NCI-H460 (cell line): ENCODE measurements at regions not wholly inside any gene's neighbourhood (a gene's known extent, or its start where the extent isn't known, plus 50 kb on each side); places are given as distances from the start of the nearest gene placed in this dataset.

Experiments used
- DNase-seq: peaks from one replicate; pipeline ENCODE4 v3.0.0-alpha.2; 2016; ENCODE audit warnings: low read depth; ENCODE audit errors: extremely low read depth

DNA sequence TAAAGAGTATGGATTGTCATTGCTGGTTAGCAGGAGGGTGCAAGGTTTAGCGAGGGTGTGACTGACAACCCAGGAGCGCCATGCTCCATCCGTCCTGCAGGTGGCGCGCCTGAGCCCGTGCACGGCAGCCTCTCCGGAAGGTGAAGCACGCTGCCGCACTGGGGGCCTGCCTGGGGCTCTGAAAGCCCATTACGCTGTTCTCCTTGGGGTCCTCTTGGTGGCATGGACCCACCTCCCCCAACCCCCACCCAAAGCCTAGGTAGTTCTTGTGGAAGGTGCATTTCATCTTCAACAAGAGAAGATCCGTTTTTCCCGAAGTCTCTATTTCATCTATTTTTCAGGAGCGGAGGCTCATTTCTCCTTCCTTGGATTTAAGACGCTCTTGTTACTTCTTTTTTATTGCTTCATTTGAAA lies 197.4 kb upstream of the KCNG1 start:
- peak; percentile 7 for DNase-seq

- no peak for DNase-seq
Observed at GRCh38 chr20:51219544-51219943, 196.6 kb upstream of the KCNG1 start.

- DNase-seq = no peak
Observed at GRCh38 chr20:51218603-51219002, 195.7 kb upstream of the KCNG1 start.

- no peak for DNase-seq
Observed at GRCh38 chr20:51217347-51218045, 194.6 kb upstream of the KCNG1 start.

DNA sequence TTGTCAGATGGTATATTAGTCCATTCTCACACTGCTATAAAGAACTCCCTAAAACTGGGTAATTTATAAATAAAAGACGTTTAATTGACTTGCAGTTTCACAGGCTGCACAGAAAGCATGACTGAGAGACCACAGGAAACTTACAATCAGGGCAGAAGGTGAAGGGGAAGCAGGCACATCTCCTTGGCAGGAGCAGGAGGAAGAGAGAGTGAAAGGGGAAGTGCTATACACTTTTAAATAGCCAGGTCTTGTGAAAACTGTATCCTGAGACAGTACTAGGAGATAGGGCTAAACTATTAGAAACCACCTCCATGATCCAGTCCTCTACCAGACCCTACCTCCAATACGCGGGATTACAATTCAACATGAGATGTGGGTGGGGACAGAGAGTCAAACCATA lies 193.9 kb upstream of the KCNG1 start:
- no peak for DNase-seq

GRCh38 chr20:51212816-51213215 lies 189.9 kb upstream of the KCNG1 start:
- DNase-seq = no peak

DNA sequence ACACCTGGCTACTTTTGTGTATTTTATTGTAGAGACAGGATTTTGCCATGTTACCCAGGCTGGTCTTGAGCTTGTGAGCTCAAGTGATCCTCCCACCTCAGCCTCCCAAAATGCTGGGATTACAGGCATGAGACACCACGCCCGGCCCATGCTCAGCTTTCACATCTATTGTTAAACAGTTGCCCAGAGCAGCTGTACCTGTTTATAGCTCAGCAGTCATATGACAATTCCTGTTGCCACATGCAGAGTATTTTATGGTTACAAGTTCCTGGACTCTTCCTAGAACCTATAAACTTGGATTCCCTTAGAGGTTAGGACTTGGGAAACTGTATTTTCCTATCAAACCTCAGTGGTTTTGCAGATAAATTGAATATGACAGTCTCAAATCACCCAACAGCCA lies 188.3 kb upstream of the KCNG1 start:
- DNase-seq = no peak

GRCh38 chr20:51210084-51210483 lies 187.2 kb upstream of the KCNG1 start:
- DNase-seq = no peak

GRCh38 chr20:51208162-51208561 lies 185.3 kb upstream of the KCNG1 start:
- DNase-seq = no peak

DNA sequence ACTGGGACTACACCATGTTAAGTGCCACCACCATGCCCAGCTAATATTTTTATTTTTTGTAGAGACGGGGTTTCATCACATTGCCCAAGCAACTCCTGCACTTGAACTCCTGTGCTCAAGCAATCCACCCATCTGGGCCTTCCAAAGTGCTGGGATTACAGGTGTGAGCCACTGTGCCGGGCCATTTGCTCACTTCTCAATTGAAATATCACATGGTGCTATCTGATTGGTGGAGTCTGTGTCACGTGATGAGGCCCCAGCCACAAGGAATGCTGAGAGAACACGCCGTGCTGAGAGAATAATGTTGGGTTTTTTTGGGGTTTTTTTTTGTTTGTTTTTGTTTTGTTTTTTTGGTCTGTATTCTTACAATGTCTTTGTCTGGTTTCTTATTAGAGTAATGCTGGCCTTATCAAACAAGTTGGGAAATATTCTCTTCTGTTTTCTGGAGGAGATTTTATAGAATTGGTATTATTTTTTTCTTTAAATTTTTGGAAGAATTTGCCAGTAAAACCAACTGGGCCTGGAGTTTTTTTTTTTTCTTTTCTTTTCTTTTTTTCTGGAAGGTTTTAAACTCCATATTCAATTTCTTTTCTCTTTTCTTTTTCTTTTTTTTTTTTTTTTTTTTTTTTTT lies 183.2 kb upstream of the KCNG1 start:
- no peak for DNase-seq

- DNase-seq = no peak
Observed at GRCh38 chr20:51204794-51205193, 181.9 kb upstream of the KCNG1 start.

DNA sequence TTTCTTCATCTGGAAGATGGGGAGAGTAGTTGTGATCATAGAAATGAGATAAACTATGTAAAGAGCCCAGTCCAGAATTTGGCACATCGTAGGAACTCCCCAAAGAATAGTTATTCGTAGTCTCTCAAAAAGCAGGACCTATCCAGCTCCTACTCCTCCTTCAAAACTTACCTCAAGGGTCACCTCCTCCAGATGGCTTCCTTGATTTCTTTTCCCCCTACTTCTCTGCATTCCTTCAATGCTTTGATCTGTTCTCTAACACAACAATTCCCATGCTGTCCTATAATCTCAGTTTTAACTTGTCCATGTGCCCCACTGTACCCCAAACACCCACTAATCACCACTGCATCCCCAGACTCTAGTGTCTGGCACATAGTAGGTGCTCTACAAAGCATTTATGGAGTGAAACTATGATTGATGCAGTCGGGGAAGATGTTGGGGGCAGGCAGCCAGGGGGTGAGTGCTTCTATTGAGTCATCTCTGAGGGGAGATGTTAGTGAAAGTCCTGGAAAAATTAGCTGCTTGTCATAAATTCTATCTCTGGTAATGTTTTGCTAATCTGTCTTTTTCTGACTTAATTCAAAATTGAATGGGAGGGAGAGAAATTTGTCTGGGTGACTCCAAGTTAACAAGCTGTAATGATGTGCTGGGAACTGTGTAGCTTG lies 181.3 kb upstream of the KCNG1 start:
- no peak for DNase-seq

- no peak for DNase-seq
Observed at GRCh38 chr20:51202304-51202703, 179.4 kb upstream of the KCNG1 start.

DNA sequence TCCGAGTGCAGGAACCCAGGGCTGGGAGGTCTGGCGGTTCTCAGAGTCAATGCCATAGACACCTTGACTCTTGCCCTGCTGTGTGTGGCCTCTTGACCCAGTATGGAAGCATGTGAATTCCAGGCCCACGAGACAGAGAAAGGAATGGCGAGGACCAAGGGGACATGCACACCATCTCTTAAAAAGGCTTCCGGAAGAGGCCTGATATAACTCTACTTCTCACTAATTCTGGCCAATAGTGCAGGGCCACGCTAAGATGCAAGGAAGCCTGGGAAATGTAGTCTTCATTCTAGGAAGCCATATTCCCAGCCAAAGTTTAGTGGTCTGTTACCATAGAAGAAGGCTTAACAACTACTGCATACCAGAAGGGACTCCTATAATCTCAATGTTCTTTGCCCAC lies 177.0 kb upstream of the KCNG1 start:
- no peak for DNase-seq

DNA sequence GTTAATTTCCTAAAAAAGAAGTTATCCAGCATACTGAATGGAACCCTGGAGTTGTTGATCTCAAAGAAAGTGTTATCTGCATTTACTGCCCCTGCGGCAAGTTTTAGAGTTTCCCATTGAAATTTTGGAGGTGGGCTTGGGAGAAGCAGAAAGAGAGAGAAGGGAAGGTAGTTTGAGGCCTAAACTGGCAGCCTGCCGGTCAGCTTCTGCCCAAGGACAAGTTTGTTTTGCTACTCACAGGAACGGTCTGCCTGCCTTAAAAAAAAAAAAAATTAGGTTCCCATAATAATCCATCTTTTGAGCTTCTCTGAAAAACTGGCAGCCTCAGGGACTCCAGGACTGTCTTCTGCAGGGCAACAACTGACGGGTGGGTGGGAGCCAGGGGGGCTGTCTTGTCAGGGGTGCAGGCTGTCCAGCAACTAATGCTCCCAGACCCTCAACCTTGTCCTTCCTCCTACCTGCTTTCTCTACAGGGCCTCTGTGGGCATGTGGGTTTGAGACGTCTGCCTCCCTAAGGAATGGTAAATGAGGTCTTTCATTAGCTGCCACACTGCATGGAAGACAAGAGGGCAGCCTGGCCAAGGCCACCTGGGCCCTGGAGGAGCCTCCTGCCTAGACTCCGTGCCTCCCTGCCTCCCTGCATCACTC lies 176.1 kb upstream of the KCNG1 start:
- no peak for DNase-seq

- DNase-seq = no peak
Observed at GRCh38 chr20:51198238-51198637, 175.3 kb upstream of the KCNG1 start.

- no peak for DNase-seq
Observed at GRCh38 chr20:51196991-51197651, 174.2 kb upstream of the KCNG1 start.

DNA sequence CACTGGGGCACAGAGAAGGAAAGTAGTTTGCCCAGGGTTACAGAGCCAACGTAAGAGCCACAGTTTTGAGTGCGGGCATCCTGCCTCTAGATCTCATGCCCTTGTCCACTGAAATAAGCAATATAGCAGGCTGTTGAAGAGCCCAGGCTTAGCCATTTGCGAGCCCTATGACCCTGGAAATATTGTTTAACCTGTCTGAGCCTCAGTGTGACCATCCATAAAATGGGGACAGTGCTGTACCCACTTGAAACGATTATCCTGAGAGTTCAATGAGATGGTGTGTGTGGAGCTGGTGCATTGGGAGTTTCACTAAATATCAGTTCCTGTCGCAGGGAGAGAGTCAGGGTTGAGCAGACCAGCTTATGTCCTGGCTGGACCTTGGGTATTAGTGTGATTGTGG lies 173.1 kb upstream of the KCNG1 start:
- DNase-seq = no peak

DNA sequence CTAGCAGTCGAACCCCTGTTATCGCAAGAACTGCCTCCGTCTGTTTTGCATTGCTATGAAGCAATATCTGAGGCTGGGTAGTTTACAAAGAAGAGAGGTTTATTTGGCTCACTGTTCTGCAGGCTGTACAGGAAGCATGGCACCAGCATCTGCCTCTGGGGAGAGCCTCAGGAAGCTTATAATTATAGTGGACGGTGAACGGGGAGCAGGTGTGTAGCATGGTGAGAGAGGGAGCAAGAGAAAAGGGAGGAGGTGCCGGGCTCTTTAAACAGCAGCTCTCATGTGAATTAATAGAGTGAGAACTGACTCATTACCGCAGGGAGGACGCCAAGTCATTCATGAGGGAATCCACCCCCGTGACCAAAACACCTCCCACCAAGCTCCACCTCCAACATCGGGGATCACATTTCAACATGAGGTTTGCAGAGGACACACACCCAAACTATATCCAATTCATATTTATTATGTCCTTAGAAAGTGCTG lies 172.6 kb upstream of the KCNG1 start:
- DNase-seq = no peak

- DNase-seq = no peak
Observed at GRCh38 chr20:51193066-51193772, 170.3 kb upstream of the KCNG1 start.
